H1 (cell line): ENCODE measurements at regions not wholly inside any gene's neighbourhood (a gene's known extent, or its start where the extent isn't known, plus 50 kb on each side); places are given as distances from the start of the nearest gene placed in this dataset.

ENCODE experiments used
- CTCF ChIA-PET: fragments of 300-600 bp; sonication (Branson Sonifier 250); formaldehyde crosslinking; loops from one replicate; lab custom pipeline; 2021; ENCODE audit not compliant: partially characterized antibody; lab: Charles Lee
- POLR2A ChIA-PET: fragments of 300-600 bp; sonication (Branson Sonifier 250); formaldehyde crosslinking; loops from one replicate; lab custom pipeline; 2021; ENCODE audit warnings: inconsistent platforms; ENCODE audit not compliant: partially characterized antibody; lab: Charles Lee
- DNase-seq, 2 experiments: peaks; one replicate each; pipeline versions ENCODE4 v3.0.0 to v3.0.0-alpha.2; 2010 to 2022; ENCODE audit warnings: low spot score in 2 of 2, low read depth in 1 of 2, mixed read lengths in 1 of 2
- FAIRE-seq: peaks from 2 replicates; lab custom pipeline; 2011; peaks lifted over from hg19 to GRCh38; lab: Jason Lieb, UNC
- H2AFZ ChIP-seq: 2 replicates; pipeline ENCODE4 v1.8.1; 2012; ENCODE audit warnings: low read length, inconsistent platforms
- H2AK5ac ChIP-seq: 2 replicates; pipeline ENCODE4 v1.6.1; 2013; ENCODE audit warnings: low read depth, low read length
- H2BK120ac ChIP-seq: replicated peaks from 2 replicates; pipeline ENCODE3; 2013; ENCODE audit warnings: low read depth, low read length, inconsistent platforms
- H2BK12ac ChIP-seq: 2 replicates; pipeline ENCODE4 v1.6.1; 2013; ENCODE audit warnings: low read depth, low read length
- H2BK15ac ChIP-seq: 2 replicates; pipeline ENCODE4 v1.6.1; 2013; ENCODE audit warnings: low read length
- H2BK20ac ChIP-seq: 2 replicates; pipeline ENCODE4 v1.6.1; 2013; ENCODE audit warnings: low read length
- H2BK5ac ChIP-seq: 2 replicates; pipeline ENCODE4 v1.6.1; 2013; ENCODE audit warnings: low read depth, low read length
- H3K14ac ChIP-seq: 2 replicates; pipeline ENCODE4 v1.6.1; 2013; ENCODE audit warnings: inconsistent platforms; ENCODE audit not compliant: insufficient read length
- H3K18ac ChIP-seq: 2 replicates; pipeline ENCODE4 v1.6.1; 2013; ENCODE audit warnings: low read length; ENCODE audit errors: extremely low read depth
- H3K23ac ChIP-seq: 2 replicates; pipeline ENCODE4 v1.6.1; 2013; ENCODE audit warnings: inconsistent platforms; ENCODE audit not compliant: insufficient read length
- H3K23me2 ChIP-seq: 2 replicates; pipeline ENCODE4 v1.6.1; 2013; ENCODE audit warnings: low read depth, low read length
- H3K27ac ChIP-seq: 2 replicates; pipeline ENCODE4 v1.6.1; 2011; ENCODE audit warnings: low read depth, low read length, inconsistent platforms
- H3K27me3 ChIP-seq, 4 experiments: replicated peaks in 1 of 4; 1 replicate in 1 of 4; 2 replicates in 3 of 4; pipeline versions ENCODE4 v1.6.1 to v1.8.1; 2011 to 2013; ENCODE audit warnings: low read length in 3 of 4, mild to moderate bottlenecking in 3 of 4, inconsistent platforms in 2 of 4, mixed read lengths in 2 of 4, moderate library complexity in 1 of 4; ENCODE audit not compliant: control insufficient read depth in 3 of 4, insufficient read depth in 3 of 4; ENCODE audit errors: extremely low read depth in 1 of 4
- H3K36me3 ChIP-seq, 4 experiments: 2 replicates each; pipeline versions ENCODE4 v1.6.1 to v1.8.1; 2011 to 2013; ENCODE audit warnings: mild to moderate bottlenecking in 4 of 4, low read length in 3 of 4, moderate library complexity in 2 of 4, control low read depth in 1 of 4, inconsistent platforms in 1 of 4; ENCODE audit not compliant: insufficient read depth in 4 of 4, control insufficient read depth in 2 of 4
- H3K4ac ChIP-seq: replicated peaks from 2 replicates; pipeline ENCODE3; 2013; ENCODE audit warnings: low read length, low read depth, mixed read lengths, inconsistent platforms; ENCODE audit not compliant: insufficient read length
- H3K4me1 ChIP-seq, 4 experiments: replicated peaks in 1 of 4; 1 replicate in 1 of 4; 2 replicates in 3 of 4; pipeline versions ENCODE4 v1.6.1 to v1.8.1; 2011 to 2013; ENCODE audit warnings: low read length in 3 of 4, inconsistent platforms in 2 of 4, mixed read lengths in 1 of 4; ENCODE audit not compliant: insufficient read depth in 4 of 4, control insufficient read depth in 3 of 4
- H3K4me2 ChIP-seq, 2 experiments: 2 replicates each; pipeline versions ENCODE4 v1.6.1 to v1.8.1; 2011 to 2013; ENCODE audit warnings: low read depth in 2 of 2, low read length in 2 of 2, control low read depth in 1 of 2, inconsistent platforms in 1 of 2, mild to moderate bottlenecking in 1 of 2; ENCODE audit not compliant: insufficient read depth in 1 of 2
- H3K4me3 ChIP-seq, 4 experiments: fragments of 200-600, 300-600 bp in 1 of 4; sonication (generic), shearing (Covaris generic), sonication (Bioruptor Twin) in 1 of 4; 2 replicates each; pipeline versions ENCODE4 v1.5.1 to v1.8.1; 2011 to 2016; ENCODE audit warnings: low read length in 4 of 4, low read depth in 3 of 4, control low read depth in 2 of 4, inconsistent platforms in 2 of 4, mild to moderate bottlenecking in 2 of 4, mixed read lengths in 1 of 4, moderate library complexity in 1 of 4; ENCODE audit not compliant: insufficient read depth in 2 of 4; ENCODE audit errors: extremely low read depth in 1 of 4
- H3K56ac ChIP-seq: replicated peaks from 2 replicates; pipeline ENCODE3; 2013; ENCODE audit warnings: low read depth, mild to moderate bottlenecking, mixed read lengths, low read length, inconsistent platforms; ENCODE audit not compliant: insufficient read length
- H3K79me1 ChIP-seq: 2 replicates; pipeline ENCODE4 v1.6.1; 2013; ENCODE audit warnings: low read depth, low read length, control low read depth
- H3K79me2 ChIP-seq, 2 experiments: 2 replicates each; pipeline versions ENCODE4 v1.6.1 to v1.8.1; 2012 to 2013; ENCODE audit warnings: low read length in 2 of 2, mild to moderate bottlenecking in 2 of 2, inconsistent platforms in 1 of 2; ENCODE audit not compliant: insufficient read depth in 2 of 2, control insufficient read depth in 1 of 2
- H3K9ac ChIP-seq, 4 experiments: replicated peaks in 1 of 4; 1 replicate in 1 of 4; 2 replicates in 3 of 4; pipeline versions ENCODE4 v1.6.1 to v1.8.1; 2011 to 2013; ENCODE audit warnings: low read depth in 3 of 4, low read length in 3 of 4, control low read depth in 2 of 4, mild to moderate bottlenecking in 2 of 4, moderate library complexity in 2 of 4, inconsistent platforms in 1 of 4; ENCODE audit errors: extremely low read depth in 1 of 4
- H3K9me3 ChIP-seq, 2 experiments: 2 replicates each; pipeline versions ENCODE4 v1.6.1 to v1.8.1; 2012 to 2013; ENCODE audit warnings: mild to moderate bottlenecking in 2 of 2, moderate library complexity in 2 of 2, control low read depth in 1 of 2, inconsistent platforms in 1 of 2, low read depth in 1 of 2, low read length in 1 of 2, mixed read lengths in 1 of 2; ENCODE audit not compliant: insufficient read depth in 2 of 2
- H4K20me1 ChIP-seq, 2 experiments: replicated peaks in 1 of 2; 2 replicates each; pipeline versions ENCODE3 to v1.8.1; 2011 to 2013; ENCODE audit warnings: inconsistent platforms in 2 of 2, low read length in 2 of 2, mild to moderate bottlenecking in 1 of 2; ENCODE audit not compliant: insufficient read depth in 2 of 2, control insufficient read depth in 1 of 2
- H4K5ac ChIP-seq: 2 replicates; pipeline ENCODE4 v1.6.1; 2013; ENCODE audit warnings: low read length, low read depth, mixed read lengths, inconsistent platforms; ENCODE audit not compliant: insufficient read length
- H4K8ac ChIP-seq: 2 replicates; pipeline ENCODE4 v1.8.0; 2013; ENCODE audit warnings: mild to moderate bottlenecking, moderate library complexity, low read length, inconsistent platforms; ENCODE audit not compliant: insufficient read depth; ENCODE audit errors: extremely low read depth
- H4K91ac ChIP-seq: replicated peaks from 2 replicates; pipeline ENCODE3; 2013; ENCODE audit warnings: low read length, mixed read lengths, inconsistent platforms; ENCODE audit not compliant: insufficient read length
- ATF2 ChIP-seq: IDR thresholded peaks from 2 replicates; pipeline ENCODE4 v1.6.1; 2012; ENCODE audit warnings: low read length, inconsistent platforms
- CHD2 ChIP-seq: IDR thresholded peaks from 2 replicates; pipeline ENCODE4 v1.6.1; 2012; ENCODE audit warnings: low read length, improper control_type of control experiment
- HDAC6 ChIP-seq: IDR thresholded peaks from one replicate; pipeline ENCODE4 v1.7.1; 2012; ENCODE audit warnings: low read depth, mild to moderate bottlenecking, inconsistent platforms, low read length, moderate library complexity
- JUND ChIP-seq: IDR thresholded peaks from 2 replicates; pipeline ENCODE4 v1.6.1; 2011; ENCODE audit warnings: mild to moderate bottlenecking, improper control_type of control experiment, low read length
- KDM1A ChIP-seq: fragments of 200-600, 300-600 bp; sonication (generic); IDR thresholded peaks from 2 replicates; pipeline ENCODE4 v1.7.1; 2016; ENCODE audit warnings: mild to moderate bottlenecking, low read length, borderline replicate concordance
- RBBP5 ChIP-seq: IDR thresholded peaks from 2 replicates; pipeline ENCODE4 v1.7.1; 2012; ENCODE audit warnings: low read depth, mild to moderate bottlenecking, inconsistent platforms, low read length, moderate library complexity, borderline replicate concordance
- RFX5 ChIP-seq: IDR thresholded peaks from 2 replicates; pipeline ENCODE4 v1.6.1; 2011; ENCODE audit warnings: low read depth, low read length, improper control_type of control experiment, borderline replicate concordance
- RNF2 ChIP-seq: fragments of 200-900, 300-1000 bp; sonication (generic); IDR thresholded peaks from 2 replicates; pipeline ENCODE4 v1.7.1; 2016; ENCODE audit warnings: borderline replicate concordance, low read depth, mild to moderate bottlenecking, antibody characterized with exemption, low read length; ENCODE audit not compliant: poor library complexity, severe bottlenecking; ENCODE audit errors: missing control alignments
- SIX5 ChIP-seq: IDR thresholded peaks from 2 replicates; pipeline ENCODE4 v1.6.1; 2011; ENCODE audit warnings: mild to moderate bottlenecking, low read depth, low read length
- SP2 ChIP-seq: IDR thresholded peaks from 2 replicates; pipeline ENCODE4 v1.6.1; 2012; ENCODE audit warnings: mild to moderate bottlenecking, low read length, inconsistent platforms
- SUZ12 ChIP-seq: fragments of 200-600 bp; sonication (generic); IDR thresholded peaks from 2 replicates; pipeline ENCODE4 v1.6.1; 2012; ENCODE audit warnings: mild to moderate bottlenecking, inconsistent platforms, low read length, moderate library complexity, mixed read lengths
- TAF1 ChIP-seq: IDR thresholded peaks from 2 replicates; pipeline ENCODE4 v1.6.1; 2011; ENCODE audit warnings: mild to moderate bottlenecking, low read depth, low read length
- TAF7 ChIP-seq: optimal IDR thresholded peaks from 2 replicates; pipeline ENCODE3; 2011; ENCODE audit warnings: low read depth, mild to moderate bottlenecking, inconsistent platforms, low read length, moderate library complexity, borderline replicate concordance
- WGBS, 2 experiments: shearing (Covaris generic) in 1 of 2; methylation state at CpG; one replicate each; pipeline versions ENCODE4 v1.1.6 to v1.1.7; 2013 to 2015; ENCODE audit warnings: low lambda C conversion rate in 2 of 2, mixed read lengths in 2 of 2, inconsistent platforms in 1 of 2, low coverage in 1 of 2, missing lambda C conversion rate in 1 of 2; ENCODE audit not compliant: insufficient replicate concordance in 2 of 2, insufficient coverage in 1 of 2, insufficient read length in 1 of 2; ENCODE audit errors: extremely low coverage in 1 of 2, missing lambda C conversion rate in 1 of 2; 5-methylcytosine and 5-hydroxymethylcytosine counted together

- Histone ChIP-seq H2BK5ac (no peak overlapping the region), H3K56ac (no peak overlapping the region), H4K5ac (no peak overlapping the region), H3K4me1 (peaks cover 0 to 7% (median 1%) of the 10 kb centered on the region in 4 experiments; a peak in 3 of 7 replicates), H3K36me3 (no peaks in the 10 kb centered on the region), H3K4ac (no peak overlapping the region), H3K27ac (no peak overlapping the region), H3K14ac (no peak overlapping the region), H3K79me1 (no peaks in the 10 kb centered on the region), H3K23ac (no peak overlapping the region), H4K91ac (no peak overlapping the region), H3K23me2 (no peaks in the 10 kb centered on the region), H2AFZ (no peak overlapping the region), H2BK120ac (no peak overlapping the region), H3K9ac (no peak overlapping the region), H3K4me3 (no peak overlapping the region), H4K8ac (no peak overlapping the region), H2BK12ac (no peak overlapping the region), H3K18ac (no peak overlapping the region), H3K4me2 (no peak overlapping the region), H2AK5ac (no peak overlapping the region), H3K27me3 (peaks cover 0 to 1% (median 0%) of the 10 kb centered on the region in 4 experiments; a peak in 1 of 7 replicates), H2BK20ac (no peak overlapping the region), H2BK15ac (no peak overlapping the region), H4K20me1 (no peaks in the 10 kb centered on the region), H3K9me3 (no peaks in the 10 kb centered on the region), H3K79me2 (no peaks in the 10 kb centered on the region)
- POLR2A ChIA-PET: no interaction called here
- FAIRE-seq (no peak), DNase-seq (no peak)
- CTCF ChIA-PET: no interaction called here
- WGBS, 2 experiments: 54% methylated on average over 4 of the region's 4 CpGs; no CpG with 5 or more reads in 1 of the 2 experiments
- TF ChIP-seq TAF1 (no peak), RBBP5 (no peak), KDM1A (no peak), HDAC6 (no peak), ATF2 (no peak), CHD2 (no peak), SUZ12 (no peak), JUND (no peak), RNF2 (no peak), SP2 (no peak), TAF7 (no peak), RFX5 (no peak), SIX5 (no peak)
Measured at GRCh38 chr17:51474764-51475163, 214.4 kb downstream of the UTP18 start.
